SU-DHL-6 (cell line): ENCODE measurements at regions not wholly inside any gene's neighbourhood (a gene's known extent, or its start where the extent isn't known, plus 50 kb on each side); places are given as distances from the start of the nearest gene placed in this dataset.

Source experiments
- H2AFZ ChIP-seq: fragments of 200-600 bp; sonication (generic); 2 replicates; pipeline ENCODE4 v1.6.1; 2014; ENCODE audit warnings: low read depth, mild to moderate bottlenecking, moderate library complexity, mixed read lengths, antibody characterized with exemption, low read length; ENCODE audit not compliant: severe bottlenecking
- H3F3A ChIP-seq: fragments of 200-600 bp; shearing (Covaris generic); 2 replicates; pipeline ENCODE4 v1.6.0; 2016; ENCODE audit warnings: antibody characterized with exemption, mild to moderate bottlenecking; ENCODE audit not compliant: insufficient read depth
- H3K27ac ChIP-seq: fragments of 200-600 bp; sonication (generic); 2 replicates; pipeline ENCODE4 v1.5.1; 2016; ENCODE audit warnings: low read depth, mild to moderate bottlenecking, low read length, moderate library complexity, mixed read lengths
- H3K27me3 ChIP-seq: fragments of 200-600 bp; sonication (generic), shearing (Covaris generic); 2 replicates; pipeline ENCODE4 v1.6.0; 2014; ENCODE audit warnings: mild to moderate bottlenecking, low read length
- H3K36me3 ChIP-seq: fragments of 200-600 bp; sonication (generic); 2 replicates; pipeline ENCODE4 v1.6.1; 2014; ENCODE audit warnings: mild to moderate bottlenecking, low read length, mixed read lengths
- H3K4me2 ChIP-seq: fragments of 300-600, 200-600 bp; shearing (Covaris generic), sonication (generic); 2 replicates; pipeline ENCODE4 v1.6.0; 2014; ENCODE audit warnings: low read length, low read depth, mild to moderate bottlenecking; ENCODE audit not compliant: poor library complexity, severe bottlenecking
- H3K4me3 ChIP-seq: fragments of 200-600 bp; sonication (generic); 2 replicates; pipeline ENCODE4 v1.5.1; 2014; ENCODE audit warnings: antibody characterized with exemption, low read length, mild to moderate bottlenecking, mixed read lengths; ENCODE audit not compliant: insufficient read depth, poor library complexity, severe bottlenecking
- H3K79me2 ChIP-seq: fragments of 200-600 bp; sonication (generic); 2 replicates; pipeline ENCODE4 v1.6.1; 2014; ENCODE audit warnings: mild to moderate bottlenecking, low read length, moderate library complexity; ENCODE audit not compliant: insufficient read depth
- H3K9ac ChIP-seq: fragments of 200-600 bp; sonication (generic); 2 replicates; pipeline ENCODE4 v1.7.0; 2014; ENCODE audit warnings: mild to moderate bottlenecking, low read length
- H3K9me2 ChIP-seq: fragments of 200-600 bp; sonication (generic); replicated peaks from 2 replicates; pipeline ENCODE4 v1.6.1; 2014; ENCODE audit warnings: low read length; ENCODE audit not compliant: insufficient read depth
- H3K9me3 ChIP-seq: fragments of 200-600 bp; sonication (generic); 2 replicates; pipeline ENCODE4 v1.6.1; 2014; ENCODE audit warnings: low read length, mixed read lengths; ENCODE audit not compliant: insufficient read depth
- H4K20me1 ChIP-seq: fragments of 200-600 bp; sonication (generic); 2 replicates; pipeline ENCODE4 v1.6.1; 2014; ENCODE audit warnings: low read depth, mild to moderate bottlenecking, antibody characterized with exemption, low read length, moderate library complexity, mixed read lengths
- EZH2phosphoT487 ChIP-seq: fragments of 200-600 bp; sonication (generic), shearing (Covaris generic); conservative IDR thresholded peaks from 2 replicates; pipeline ENCODE4 v1.6.1; 2018; ENCODE audit warnings: mild to moderate bottlenecking, antibody characterized with exemption, low read length, moderate library complexity, mixed read lengths
- TF ChIP-seq, protein P1 (sequence below): fragments of 200-600 bp; sonication (generic); IDR thresholded peaks from one replicate; pipeline ENCODE4 v1.5.1; 2017; ENCODE audit warnings: antibody characterized with exemption, mild to moderate bottlenecking, low read length, moderate library complexity; ENCODE audit not compliant: insufficient read depth, poor library complexity, severe bottlenecking

DNA sequence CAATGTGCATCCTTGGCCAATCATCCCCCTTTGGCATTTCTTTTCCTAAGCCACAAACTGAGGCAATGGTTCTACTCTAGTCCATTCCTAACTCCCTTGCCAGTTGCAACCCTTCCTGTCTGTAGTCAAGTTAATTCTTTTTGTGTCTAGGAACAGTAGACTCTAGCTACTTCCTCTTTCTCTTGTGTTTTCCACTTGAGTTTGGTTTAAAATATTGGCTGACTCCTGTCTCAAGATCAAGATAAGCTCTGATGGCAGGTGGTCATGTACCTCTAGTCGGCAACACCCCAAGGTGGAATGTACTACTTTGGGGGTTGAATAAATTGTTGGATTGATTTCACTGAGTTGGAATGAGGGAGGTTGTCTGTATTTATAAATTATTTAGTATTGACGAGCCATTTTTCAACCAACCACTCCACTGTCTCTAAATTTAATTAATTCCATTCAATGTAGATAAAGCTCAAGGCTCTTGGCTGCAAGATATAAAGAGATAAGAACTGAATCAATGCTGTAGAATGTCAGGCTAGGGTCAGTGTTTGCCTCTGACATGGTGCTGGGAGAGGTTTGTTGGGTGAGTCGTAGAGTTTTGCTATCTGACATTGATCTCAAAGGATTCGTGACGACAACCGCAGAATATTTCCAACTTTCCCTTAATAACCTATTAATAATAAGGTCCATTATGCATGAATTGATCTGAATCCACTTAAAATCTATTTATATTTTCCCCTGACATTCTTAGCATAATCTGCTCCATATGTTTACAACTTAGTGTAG, 188.7 kb upstream of the APCDD1 start:
- H3K9me2 ChIP-seq: no peaks in the 10 kb centered on the region
- no peaks in the 10 kb centered on the region for H3K36me3 ChIP-seq
- no peak overlapping the region for H3K4me2 ChIP-seq
- TF ChIP-seq EZH2phosphoT487: no peak
- H3K27ac ChIP-seq: no peak overlapping the region
- H3K4me3 ChIP-seq: no peak overlapping the region
- no peaks in the 10 kb centered on the region for H3F3A ChIP-seq
- H3K9me3 ChIP-seq: no peaks in the 10 kb centered on the region
- no peaks in the 10 kb centered on the region for H3K79me2 ChIP-seq
- no peak overlapping the region for H2AFZ ChIP-seq
- H3K27me3 ChIP-seq: no peaks in the 10 kb centered on the region
- H3K9ac ChIP-seq: no peak overlapping the region
- no peaks in the 10 kb centered on the region for H4K20me1 ChIP-seq

DNA sequence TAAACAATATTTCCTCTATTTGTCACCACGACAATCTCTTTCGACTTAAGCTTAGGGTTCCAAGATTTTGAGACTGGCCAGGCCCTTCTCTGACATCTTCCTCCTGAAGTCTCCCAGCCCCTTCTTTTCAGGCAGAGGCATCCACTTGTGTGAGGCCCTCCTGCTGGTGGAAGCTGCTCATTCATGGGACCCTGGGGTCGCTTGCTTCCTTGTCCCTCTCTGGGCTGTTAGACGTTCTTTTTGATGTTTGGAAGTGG, 188.2 kb upstream of the APCDD1 start:
- H4K20me1 ChIP-seq: no peaks in the 10 kb centered on the region
- H3K27ac ChIP-seq: no peak overlapping the region
- H2AFZ ChIP-seq: no peak overlapping the region
- H3K4me2 ChIP-seq: no peak overlapping the region
- no peaks in the 10 kb centered on the region for H3K79me2 ChIP-seq
- no peaks in the 10 kb centered on the region for H3K36me3 ChIP-seq
- H3K9me3 ChIP-seq: no peaks in the 10 kb centered on the region
- H3K9ac ChIP-seq: no peak overlapping the region
- H3K27me3 ChIP-seq: no peaks in the 10 kb centered on the region
- TF ChIP-seq, protein P1, sequence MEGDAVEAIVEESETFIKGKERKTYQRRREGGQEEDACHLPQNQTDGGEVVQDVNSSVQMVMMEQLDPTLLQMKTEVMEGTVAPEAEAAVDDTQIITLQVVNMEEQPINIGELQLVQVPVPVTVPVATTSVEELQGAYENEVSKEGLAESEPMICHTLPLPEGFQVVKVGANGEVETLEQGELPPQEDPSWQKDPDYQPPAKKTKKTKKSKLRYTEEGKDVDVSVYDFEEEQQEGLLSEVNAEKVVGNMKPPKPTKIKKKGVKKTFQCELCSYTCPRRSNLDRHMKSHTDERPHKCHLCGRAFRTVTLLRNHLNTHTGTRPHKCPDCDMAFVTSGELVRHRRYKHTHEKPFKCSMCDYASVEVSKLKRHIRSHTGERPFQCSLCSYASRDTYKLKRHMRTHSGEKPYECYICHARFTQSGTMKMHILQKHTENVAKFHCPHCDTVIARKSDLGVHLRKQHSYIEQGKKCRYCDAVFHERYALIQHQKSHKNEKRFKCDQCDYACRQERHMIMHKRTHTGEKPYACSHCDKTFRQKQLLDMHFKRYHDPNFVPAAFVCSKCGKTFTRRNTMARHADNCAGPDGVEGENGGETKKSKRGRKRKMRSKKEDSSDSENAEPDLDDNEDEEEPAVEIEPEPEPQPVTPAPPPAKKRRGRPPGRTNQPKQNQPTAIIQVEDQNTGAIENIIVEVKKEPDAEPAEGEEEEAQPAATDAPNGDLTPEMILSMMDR: no peak
- no peak for TF ChIP-seq EZH2phosphoT487
- no peaks in the 10 kb centered on the region for H3F3A ChIP-seq
- H3K4me3 ChIP-seq: no peak overlapping the region
- H3K9me2 ChIP-seq: no peaks in the 10 kb centered on the region

DNA sequence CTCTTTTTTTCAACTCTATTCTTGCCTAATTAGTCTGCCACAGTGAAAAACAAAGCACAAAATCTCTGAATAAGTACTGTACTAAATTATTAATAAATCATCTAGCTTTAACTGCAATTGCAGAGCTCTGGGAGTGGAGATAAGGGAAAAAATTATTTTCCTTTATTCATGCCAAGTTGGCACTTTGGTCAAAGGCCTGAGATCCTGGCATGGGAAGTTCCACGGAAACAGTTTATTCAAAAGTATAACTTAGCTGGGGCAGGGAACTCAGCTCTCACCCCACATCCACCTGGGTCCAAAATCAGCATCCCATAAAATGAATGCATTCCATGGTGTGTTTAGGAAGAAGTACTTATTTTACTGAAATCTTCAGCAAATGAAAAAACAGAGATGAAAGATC, 185.2 kb upstream of the APCDD1 start:
- Histone ChIP-seq H3K9me3 (no peaks in the 10 kb centered on the region), H4K20me1 (no peaks in the 10 kb centered on the region)

DNA sequence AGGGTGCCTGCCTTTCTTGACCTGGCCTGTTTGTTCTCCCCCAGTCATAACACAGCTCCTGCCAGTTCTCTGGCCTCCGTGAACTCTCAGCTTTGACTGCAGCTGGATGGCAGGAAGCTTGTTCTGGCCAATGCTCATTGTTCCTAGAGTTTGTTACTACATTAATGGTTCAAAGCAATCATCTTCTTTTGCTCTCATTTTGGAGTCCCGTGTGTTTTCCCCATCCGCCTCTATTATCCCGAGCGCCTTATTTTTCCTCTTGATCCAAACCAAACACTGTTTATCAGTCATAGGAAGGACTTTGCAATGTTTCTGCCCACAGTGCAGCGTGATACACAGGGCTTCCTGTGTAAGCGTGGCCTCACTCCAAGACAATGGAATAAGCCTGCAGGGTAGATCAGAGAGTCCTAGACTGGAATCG, 184.3 kb upstream of the APCDD1 start:
- no peaks in the 10 kb centered on the region for H3F3A ChIP-seq
- H3K4me2 ChIP-seq: no peak overlapping the region
- TF ChIP-seq, protein P1: no peak
- TF ChIP-seq EZH2phosphoT487: no peak
- no peaks in the 10 kb centered on the region for H3K27me3 ChIP-seq
- no peaks in the 10 kb centered on the region for H3K9me3 ChIP-seq
- no peak overlapping the region for H3K4me3 ChIP-seq
- no peaks in the 10 kb centered on the region for H3K79me2 ChIP-seq
- H3K9ac ChIP-seq: no peak overlapping the region
- no peaks in the 10 kb centered on the region for H3K36me3 ChIP-seq
- no peak overlapping the region for H2AFZ ChIP-seq
- H3K27ac ChIP-seq: no peak overlapping the region
- H4K20me1 ChIP-seq: no peaks in the 10 kb centered on the region
- no peaks in the 10 kb centered on the region for H3K9me2 ChIP-seq

More for the DNA sequence above, 185.2 kb upstream of the APCDD1 start:
- Histone ChIP-seq H3K9me2 (no peaks in the 10 kb centered on the region), H3F3A (no peaks in the 10 kb centered on the region), H2AFZ (no peak overlapping the region), H3K36me3 (no peaks in the 10 kb centered on the region), H3K79me2 (no peaks in the 10 kb centered on the region), H3K27ac (no peak overlapping the region), H3K4me3 (no peak overlapping the region), H3K27me3 (no peaks in the 10 kb centered on the region), H3K9ac (no peak overlapping the region), H3K4me2 (no peak overlapping the region)
- TF ChIP-seq, protein P1: no peak
